ENCODE measurements at regions not wholly inside any gene's neighbourhood (a gene's known extent, or its start where the extent isn't known, plus 50 kb on each side); places are given as distances from the start of the nearest gene placed in this dataset.

DNA sequence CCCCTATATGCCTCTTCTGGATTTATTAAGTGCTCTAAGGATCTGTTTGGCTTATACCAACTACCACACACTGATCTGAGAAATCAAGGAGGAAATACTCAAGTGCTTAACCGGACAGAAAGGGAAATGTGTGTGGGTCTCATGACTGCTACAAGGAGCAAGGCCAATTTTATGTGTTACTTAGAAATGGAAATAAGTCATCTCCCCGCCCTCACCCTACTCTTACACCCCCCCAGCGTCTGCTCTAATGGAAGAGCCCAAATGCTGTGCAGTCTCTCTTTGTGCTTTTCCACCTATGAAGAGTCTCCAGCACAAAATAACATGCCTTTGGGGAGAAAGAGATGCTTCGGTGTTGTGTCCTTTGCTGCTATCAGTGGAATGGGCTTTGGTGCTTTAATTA is 428.8 kb upstream of the ARID1B start:
- TF ChIP-seq, protein P1, sequence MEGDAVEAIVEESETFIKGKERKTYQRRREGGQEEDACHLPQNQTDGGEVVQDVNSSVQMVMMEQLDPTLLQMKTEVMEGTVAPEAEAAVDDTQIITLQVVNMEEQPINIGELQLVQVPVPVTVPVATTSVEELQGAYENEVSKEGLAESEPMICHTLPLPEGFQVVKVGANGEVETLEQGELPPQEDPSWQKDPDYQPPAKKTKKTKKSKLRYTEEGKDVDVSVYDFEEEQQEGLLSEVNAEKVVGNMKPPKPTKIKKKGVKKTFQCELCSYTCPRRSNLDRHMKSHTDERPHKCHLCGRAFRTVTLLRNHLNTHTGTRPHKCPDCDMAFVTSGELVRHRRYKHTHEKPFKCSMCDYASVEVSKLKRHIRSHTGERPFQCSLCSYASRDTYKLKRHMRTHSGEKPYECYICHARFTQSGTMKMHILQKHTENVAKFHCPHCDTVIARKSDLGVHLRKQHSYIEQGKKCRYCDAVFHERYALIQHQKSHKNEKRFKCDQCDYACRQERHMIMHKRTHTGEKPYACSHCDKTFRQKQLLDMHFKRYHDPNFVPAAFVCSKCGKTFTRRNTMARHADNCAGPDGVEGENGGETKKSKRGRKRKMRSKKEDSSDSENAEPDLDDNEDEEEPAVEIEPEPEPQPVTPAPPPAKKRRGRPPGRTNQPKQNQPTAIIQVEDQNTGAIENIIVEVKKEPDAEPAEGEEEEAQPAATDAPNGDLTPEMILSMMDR (IDR thresholded peaks at IDR 0.05), result no peak
- no peak for TF ChIP-seq POLR2A (IDR thresholded peaks at IDR 0.05)

Measured in body of pancreas (tissue), 4 donors.